ENCODE measurements at regions not wholly inside any gene's neighbourhood (a gene's known extent, or its start where the extent isn't known, plus 50 kb on each side); places are given as distances from the start of the nearest gene placed in this dataset.

DNA sequence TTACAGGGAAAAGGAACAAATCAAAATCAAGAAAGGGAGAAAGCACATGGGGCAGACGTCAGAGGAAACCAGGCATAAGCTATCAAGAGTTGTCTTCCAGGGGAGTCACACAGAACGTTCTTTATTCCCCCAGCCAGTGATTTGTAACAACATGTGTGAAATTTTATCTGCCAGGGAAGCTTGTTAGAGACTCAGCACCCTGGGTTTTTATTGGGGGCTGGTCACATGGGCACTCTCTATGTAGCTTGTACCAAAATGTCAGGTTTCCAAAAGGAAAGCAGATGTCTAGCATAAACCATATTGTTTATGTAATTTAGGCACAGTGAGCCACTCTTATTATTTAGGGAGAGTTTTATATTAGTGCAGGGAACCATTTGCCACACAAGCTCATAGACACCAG, 440.4 kb upstream of the DCN start:
- no peak for DNase-seq (ENCODE audit: low spot score)

GRCh38 chr12:91622037-91622436, 439.4 kb upstream of the DCN start:
- no peak for DNase-seq (ENCODE audit: low spot score)

GRCh38 chr12:91620992-91621391, 438.4 kb upstream of the DCN start:
- peak; percentile 11 for DNase-seq (ENCODE audit: low spot score)

GRCh38 chr12:91620422-91620821, 437.8 kb upstream of the DCN start:
- DNase-seq (ENCODE audit: low spot score) = no peak

DNA sequence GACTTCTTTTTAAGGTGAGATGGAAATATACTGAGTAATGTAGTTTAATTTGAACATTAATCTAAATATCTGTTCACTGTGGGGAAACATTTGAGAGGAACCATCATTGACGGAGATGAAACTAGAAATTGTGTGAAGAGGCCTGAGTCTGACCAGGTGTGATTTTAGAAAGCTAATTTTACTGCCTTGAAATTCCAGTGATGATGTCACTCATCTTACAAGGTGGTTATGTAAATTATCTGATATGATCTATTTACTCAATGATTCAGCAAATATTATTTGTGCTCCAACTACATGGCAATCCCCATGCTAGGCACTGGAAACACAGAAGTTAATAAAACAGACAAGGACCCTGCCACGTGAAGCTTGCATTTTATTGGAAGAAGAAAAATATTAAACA, 435.7 kb upstream of the DCN start:
- DNase-seq (ENCODE audit: low spot score) = peak; percentile 12

DNA sequence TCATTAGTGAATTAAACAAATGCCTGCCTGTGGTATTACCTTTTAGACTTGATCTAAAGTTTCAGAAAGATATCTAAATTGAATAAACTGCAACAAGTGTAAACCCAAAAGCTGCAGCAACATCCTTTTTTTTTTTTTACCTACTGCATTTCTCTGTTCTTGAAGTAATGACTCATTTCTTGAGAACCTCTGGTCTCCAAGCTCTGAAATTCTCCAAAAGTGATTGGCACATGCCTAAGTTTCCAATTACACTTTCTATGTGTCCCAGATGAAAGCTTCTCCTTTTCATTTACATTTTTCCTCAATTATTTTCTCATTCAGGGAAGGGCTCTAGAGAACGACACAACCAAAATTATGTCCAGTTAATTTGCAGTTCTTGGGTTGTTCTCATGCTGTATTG, 435.2 kb upstream of the DCN start:
- DNase-seq (ENCODE audit: low spot score) = peak; percentile 23

- DNase-seq (ENCODE audit: low spot score) = no peak
Observed at GRCh38 chr12:91616416-91616815, 433.8 kb upstream of the DCN start.

DNA sequence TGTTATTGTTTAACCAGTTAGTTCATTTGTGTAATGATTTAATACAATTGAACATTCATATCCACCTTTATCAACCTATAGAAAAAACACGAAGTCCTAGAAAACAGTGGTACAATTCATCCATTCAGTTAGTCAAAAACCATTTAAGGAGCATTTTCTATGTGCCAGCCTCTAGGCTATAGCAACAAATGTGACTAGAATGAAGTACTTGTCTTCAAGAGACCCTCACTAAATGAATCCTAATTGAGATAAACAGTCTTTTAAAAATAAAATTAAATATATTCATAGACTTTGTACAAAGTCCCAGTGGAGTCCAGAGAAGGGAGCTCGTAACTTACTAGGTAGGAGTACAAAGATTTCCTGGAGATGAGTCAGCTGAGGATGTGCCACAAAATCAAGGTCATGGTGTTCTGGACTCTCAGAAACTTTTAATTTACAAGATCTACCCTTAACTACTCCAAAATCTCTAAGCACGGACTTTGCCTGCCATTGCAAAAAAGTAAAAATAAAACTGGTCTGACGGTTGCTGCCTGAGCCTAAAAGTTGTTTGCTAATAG, 430.7 kb upstream of the DCN start:
- DNase-seq (ENCODE audit: low spot score) = no peak

- no peak for DNase-seq (ENCODE audit: low spot score)
Observed at GRCh38 chr12:91610561-91610960, 427.9 kb upstream of the DCN start.

DNA sequence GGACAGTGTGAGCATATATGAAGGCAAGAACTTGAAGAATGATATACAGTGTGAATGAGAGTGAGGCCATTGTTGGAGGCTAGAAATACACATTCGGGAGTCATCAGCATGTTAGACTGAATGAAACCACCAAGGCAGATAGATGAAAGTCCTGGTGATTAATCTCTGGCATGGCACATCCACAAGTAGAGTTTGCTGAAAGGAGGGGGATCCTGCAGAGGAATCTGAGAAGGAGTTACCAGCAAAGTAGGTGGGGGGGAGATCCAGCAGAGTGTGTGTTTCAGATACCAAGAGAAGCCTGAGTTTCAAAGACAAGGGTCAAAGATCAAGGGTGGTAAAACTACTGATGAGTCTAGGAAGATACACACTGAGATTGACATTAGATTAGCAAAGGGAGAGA, 426.7 kb upstream of the DCN start:
- no peak for DNase-seq (ENCODE audit: low spot score)

DNA sequence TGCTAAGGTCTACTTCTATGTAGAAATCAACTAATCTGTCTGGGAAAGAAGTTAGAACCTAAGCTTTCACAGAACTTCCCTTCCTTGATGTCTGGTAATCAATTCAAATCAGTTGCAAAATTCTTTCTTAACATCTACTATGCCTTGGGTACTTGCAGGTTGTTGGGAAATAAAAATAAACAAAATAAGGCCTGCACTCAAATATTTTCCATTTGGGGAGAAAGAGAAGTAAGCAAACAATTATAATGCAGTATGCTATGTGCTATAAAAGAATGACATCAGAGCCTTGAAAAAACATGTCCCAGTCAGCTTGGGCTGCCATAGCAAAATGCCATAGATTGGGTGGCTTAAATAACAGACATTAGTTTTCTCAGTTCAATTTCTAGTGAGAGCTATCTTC, 425.9 kb upstream of the DCN start:
- no peak for DNase-seq (ENCODE audit: low spot score)

GRCh38 chr12:91606662-91607377, 424.2 kb upstream of the DCN start:
- DNase-seq (ENCODE audit: low spot score) = no peak

GRCh38 chr12:91604897-91605296, 422.3 kb upstream of the DCN start:
- peak; percentile 17 for DNase-seq (ENCODE audit: low spot score)

DNA sequence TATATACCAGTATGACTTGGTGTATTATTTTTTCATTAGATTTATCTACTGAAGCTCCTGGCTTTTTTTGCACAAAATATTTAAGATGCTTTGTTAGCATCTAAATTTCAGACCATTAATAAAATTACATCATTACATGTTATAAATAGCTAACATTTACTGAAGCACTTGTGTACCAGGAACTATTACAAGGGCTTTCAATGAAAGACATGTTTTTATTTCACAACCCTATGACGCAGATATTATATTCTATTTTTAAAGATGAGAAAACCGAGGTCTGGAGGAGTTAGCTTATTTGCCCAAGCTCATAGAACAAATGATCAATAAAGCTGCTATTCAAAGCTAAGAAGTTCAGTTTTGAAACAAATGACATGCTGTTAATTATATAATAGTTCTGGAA, 420.4 kb upstream of the DCN start:
- DNase-seq (ENCODE audit: low spot score) = no peak

GRCh38 chr12:91601054-91601453, 418.4 kb upstream of the DCN start:
- DNase-seq (ENCODE audit: low spot score) = no peak

DNA sequence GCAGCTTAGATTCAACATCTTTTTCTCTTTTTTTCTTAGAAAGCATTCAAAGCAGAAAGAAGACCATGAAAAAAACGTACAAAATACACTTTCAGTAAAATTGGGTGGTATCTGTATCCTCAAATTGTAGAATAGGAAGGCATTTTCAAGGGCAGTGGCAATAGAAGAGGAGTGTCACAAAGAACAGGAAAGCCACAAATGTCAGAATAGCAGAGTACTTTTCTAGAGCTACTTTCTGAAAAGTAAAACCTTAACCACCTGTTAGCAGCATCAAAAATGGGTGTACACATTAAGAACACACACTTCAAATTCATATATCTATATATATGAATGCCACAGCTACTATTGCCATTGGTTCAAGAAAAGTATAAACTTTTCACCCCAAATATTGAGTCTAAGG, 412.1 kb upstream of the DCN start:
- no peak for DNase-seq (ENCODE audit: low spot score)

GRCh38 chr12:91591639-91591987, 409.0 kb upstream of the DCN start:
- DNase-seq (ENCODE audit: low spot score) = no peak

- no peak for DNase-seq (ENCODE audit: low spot score)
Observed at GRCh38 chr12:91590966-91591638, 408.5 kb upstream of the DCN start.

DNA sequence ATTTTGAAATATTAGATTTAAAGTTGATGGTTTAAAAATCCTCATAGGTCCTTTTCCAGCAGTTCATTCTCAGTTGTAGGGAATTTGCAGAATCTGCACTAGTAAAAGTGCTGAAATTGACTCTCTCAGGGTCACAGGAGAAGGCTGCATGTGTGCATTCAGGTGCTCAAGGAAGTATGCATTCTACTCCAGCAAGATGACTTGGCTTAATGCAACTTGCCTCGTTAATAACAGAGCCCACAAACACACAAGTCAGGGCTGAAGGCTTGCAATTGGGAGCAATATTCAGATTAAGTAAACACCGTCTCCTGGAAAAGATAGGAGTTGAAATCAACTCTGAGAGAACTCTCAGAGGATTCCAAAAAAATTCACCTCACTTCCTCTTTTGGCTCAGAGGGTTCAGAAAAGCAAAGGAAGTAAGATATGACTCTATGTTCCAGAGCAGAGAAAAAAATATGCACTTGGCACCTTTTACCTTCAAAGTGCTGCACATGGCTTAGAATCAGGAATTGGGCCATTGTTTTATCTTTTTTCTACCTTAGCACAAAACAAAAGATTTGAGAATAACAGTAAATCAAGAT, 406.3 kb upstream of the DCN start:
- no peak for DNase-seq (ENCODE audit: low spot score)

- DNase-seq (ENCODE audit: low spot score) = no peak
Observed at GRCh38 chr12:91586015-91586414, 403.4 kb upstream of the DCN start.

- DNase-seq (ENCODE audit: low spot score) = no peak
Observed at GRCh38 chr12:91582811-91583210, 400.2 kb upstream of the DCN start.

DNA sequence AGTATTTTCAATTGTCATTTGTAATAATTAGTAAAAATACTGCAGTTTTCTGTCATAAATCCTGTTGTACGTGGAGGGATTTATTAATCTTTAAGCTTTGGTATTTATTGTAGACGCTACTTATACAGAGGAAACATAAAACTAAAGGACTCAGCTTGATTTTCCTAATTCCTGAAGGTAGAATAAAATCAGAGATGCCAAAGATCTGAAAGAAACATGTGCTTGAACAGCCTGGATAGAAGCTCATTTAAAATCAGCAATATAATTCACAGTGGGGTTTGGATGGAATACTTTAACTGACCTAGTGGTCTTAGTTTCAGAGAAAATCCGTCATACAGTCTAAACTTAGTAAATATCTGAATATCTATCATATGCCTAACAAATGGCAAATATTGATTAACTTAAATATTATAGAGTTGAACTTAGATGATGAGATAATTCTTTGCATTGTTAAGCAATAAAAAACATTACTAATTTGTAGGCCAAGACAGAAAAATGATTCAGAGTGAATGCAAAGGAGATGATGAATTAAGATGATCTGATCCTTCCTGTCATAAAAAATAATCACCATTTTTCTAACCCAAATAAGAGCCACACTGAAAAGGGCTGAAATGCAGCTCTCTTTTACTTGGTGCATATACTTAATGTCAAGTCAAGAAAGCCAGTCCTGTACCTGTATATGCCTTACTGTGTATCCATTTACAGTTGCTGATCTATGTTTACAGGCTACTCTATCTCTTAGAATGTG, 397.1 kb upstream of the DCN start:
- no peak for DNase-seq (ENCODE audit: low spot score)
